ENCODE measurements at regions not wholly inside any gene's neighbourhood (a gene's known extent, or its start where the extent isn't known, plus 50 kb on each side); places are given as distances from the start of the nearest gene placed in this dataset.

- Mint-ChIP-seq H3K36me3 (ENCODE audit: insufficient read depth) (no peaks in the 10 kb centered on the region), H3K9me3 (ENCODE audit: low read depth) (no peaks in the 10 kb centered on the region), H3K4me3 (ENCODE audit: low read depth) (peak overlapping the region; percentile 75), H3K4me1 (ENCODE audit: low read depth) (peaks cover 44% of the 10 kb centered on the region), H3K27me3 (no peaks in the 10 kb centered on the region), H3K27ac (peak overlapping the region; percentile 94)
- TF ChIP-seq CTCF (IDR thresholded peaks at IDR 0.05; ENCODE audit: unreplicated experiment), result no peak
- DNase-seq (ENCODE audit: low spot score, unreplicated experiment), result no peak
These were observed 578.9 kb upstream of the SEMA3D start for GRCh38 chr7:85765698-85766298.

- peaks cover 11% of the 10 kb centered on the region for H3K9me3 Mint-ChIP-seq (ENCODE audit: low read depth)
- DNase-seq (ENCODE audit: low spot score, unreplicated experiment), result no peak
- peaks cover 42% of the 10 kb centered on the region for H3K4me1 Mint-ChIP-seq (ENCODE audit: low read depth)
- no peak overlapping the region for H3K4me3 Mint-ChIP-seq (ENCODE audit: low read depth)
- H3K36me3 Mint-ChIP-seq (ENCODE audit: insufficient read depth), result peaks cover 3% of the 10 kb centered on the region
- no peak for TF ChIP-seq CTCF (IDR thresholded peaks at IDR 0.05; ENCODE audit: unreplicated experiment)
- no peaks in the 10 kb centered on the region for H3K27me3 Mint-ChIP-seq
- no peak overlapping the region for H3K27ac Mint-ChIP-seq
These were observed 577.2 kb upstream of the SEMA3D start for GRCh38 chr7:85764034-85764433.

GRCh38 chr7:85757348-85757747 is 570.5 kb upstream of the SEMA3D start:
- Mint-ChIP-seq H3K4me1 (ENCODE audit: low read depth) (peaks cover 3% of the 10 kb centered on the region), H3K27ac (no peak overlapping the region), H3K4me3 (ENCODE audit: low read depth) (no peak overlapping the region), H3K36me3 (ENCODE audit: insufficient read depth) (peaks cover 15% of the 10 kb centered on the region), H3K9me3 (ENCODE audit: low read depth) (peaks cover 49% of the 10 kb centered on the region), H3K27me3 (no peaks in the 10 kb centered on the region)
- TF ChIP-seq CTCF (IDR thresholded peaks at IDR 0.05; ENCODE audit: unreplicated experiment), result no peak
- DNase-seq (ENCODE audit: low spot score, unreplicated experiment), result no peak

- Mint-ChIP-seq H3K4me1 (ENCODE audit: low read depth) (peaks cover 2% of the 10 kb centered on the region), H3K4me3 (ENCODE audit: low read depth) (no peak overlapping the region), H3K27ac (no peak overlapping the region), H3K9me3 (ENCODE audit: low read depth) (peaks cover 59% of the 10 kb centered on the region), H3K27me3 (no peaks in the 10 kb centered on the region), H3K36me3 (ENCODE audit: insufficient read depth) (peaks cover 14% of the 10 kb centered on the region)
- TF ChIP-seq CTCF (IDR thresholded peaks at IDR 0.05; ENCODE audit: unreplicated experiment), result peak; percentile 51
- DNase-seq (ENCODE audit: low spot score, unreplicated experiment), result no peak
These were observed 563.6 kb upstream of the SEMA3D start for GRCh38 chr7:85750454-85750949.

- H3K4me3 Mint-ChIP-seq (ENCODE audit: low read depth), result no peak overlapping the region
- H3K4me1 Mint-ChIP-seq (ENCODE audit: low read depth), result peaks cover 2% of the 10 kb centered on the region
- DNase-seq (ENCODE audit: low spot score, unreplicated experiment), result no peak
- H3K9me3 Mint-ChIP-seq (ENCODE audit: low read depth), result peaks cover 57% of the 10 kb centered on the region
- H3K36me3 Mint-ChIP-seq (ENCODE audit: insufficient read depth), result peaks cover 13% of the 10 kb centered on the region
- H3K27me3 Mint-ChIP-seq, result no peaks in the 10 kb centered on the region
- no peak for TF ChIP-seq CTCF (IDR thresholded peaks at IDR 0.05; ENCODE audit: unreplicated experiment)
- H3K27ac Mint-ChIP-seq, result no peak overlapping the region
These were observed 563.0 kb upstream of the SEMA3D start for GRCh38 chr7:85749696-85750453.
